ENCODE measurements at regions not wholly inside any gene's neighbourhood (a gene's known extent, or its start where the extent isn't known, plus 50 kb on each side); places are given as distances from the start of the nearest gene placed in this dataset.

- no peak overlapping the region for H3K27ac ChIP-seq
- 82 to 91% methylated on average over 6 of the region's 6 CpGs for WGBS, 2 donors
- TF ChIP-seq EP300 (IDR thresholded peaks at IDR 0.05) = no peak
- TF ChIP-seq, protein P1, sequence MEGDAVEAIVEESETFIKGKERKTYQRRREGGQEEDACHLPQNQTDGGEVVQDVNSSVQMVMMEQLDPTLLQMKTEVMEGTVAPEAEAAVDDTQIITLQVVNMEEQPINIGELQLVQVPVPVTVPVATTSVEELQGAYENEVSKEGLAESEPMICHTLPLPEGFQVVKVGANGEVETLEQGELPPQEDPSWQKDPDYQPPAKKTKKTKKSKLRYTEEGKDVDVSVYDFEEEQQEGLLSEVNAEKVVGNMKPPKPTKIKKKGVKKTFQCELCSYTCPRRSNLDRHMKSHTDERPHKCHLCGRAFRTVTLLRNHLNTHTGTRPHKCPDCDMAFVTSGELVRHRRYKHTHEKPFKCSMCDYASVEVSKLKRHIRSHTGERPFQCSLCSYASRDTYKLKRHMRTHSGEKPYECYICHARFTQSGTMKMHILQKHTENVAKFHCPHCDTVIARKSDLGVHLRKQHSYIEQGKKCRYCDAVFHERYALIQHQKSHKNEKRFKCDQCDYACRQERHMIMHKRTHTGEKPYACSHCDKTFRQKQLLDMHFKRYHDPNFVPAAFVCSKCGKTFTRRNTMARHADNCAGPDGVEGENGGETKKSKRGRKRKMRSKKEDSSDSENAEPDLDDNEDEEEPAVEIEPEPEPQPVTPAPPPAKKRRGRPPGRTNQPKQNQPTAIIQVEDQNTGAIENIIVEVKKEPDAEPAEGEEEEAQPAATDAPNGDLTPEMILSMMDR (IDR thresholded peaks at IDR 0.05) = no peak
- no peak for TF ChIP-seq POLR2A (IDR thresholded peaks at IDR 0.05)
These were observed 155.3 kb upstream of the ZNF217 start for GRCh38 chr20:53748821-53749421.

GRCh38 chr20:53748176-53748575, 154.5 kb upstream of the ZNF217 start:
- Histone ChIP-seq H3K9me3 (no peaks in the 10 kb centered on the region), H3K27me3 (no peaks in the 10 kb centered on the region), H3K36me3 (no peaks in the 10 kb centered on the region), H3K4me3 (no peak overlapping the region), H3K27ac (no peak overlapping the region), H3K4me1 (peaks cover 0 to 21% (median 17%) of the 10 kb centered on the region in 4 donors)
- no peak for DNase-seq (ENCODE audit: low spot score in 2 of 2)
- TF ChIP-seq POLR2A (IDR thresholded peaks at IDR 0.05) (no peak), EP300 (IDR thresholded peaks at IDR 0.05) (no peak)
- TF ChIP-seq, protein P1 (IDR thresholded peaks at IDR 0.05) = no peak
- WGBS, 2 donors = 88 to 90% methylated on average over 2 of the region's 2 CpGs

More at GRCh38 chr20:53748821-53749421, 155.3 kb upstream of the ZNF217 start:
- H3K9me3 ChIP-seq = no peaks in the 10 kb centered on the region
- no peaks in the 10 kb centered on the region for H3K36me3 ChIP-seq
- H3K27me3 ChIP-seq = no peaks in the 10 kb centered on the region
- no peak overlapping the region for H3K4me3 ChIP-seq
- H3K4me1 ChIP-seq = peaks cover 0 to 21% (median 17%) of the 10 kb centered on the region in 4 donors
- DNase-seq (ENCODE audit: low spot score in 2 of 2) = no peak

DNA sequence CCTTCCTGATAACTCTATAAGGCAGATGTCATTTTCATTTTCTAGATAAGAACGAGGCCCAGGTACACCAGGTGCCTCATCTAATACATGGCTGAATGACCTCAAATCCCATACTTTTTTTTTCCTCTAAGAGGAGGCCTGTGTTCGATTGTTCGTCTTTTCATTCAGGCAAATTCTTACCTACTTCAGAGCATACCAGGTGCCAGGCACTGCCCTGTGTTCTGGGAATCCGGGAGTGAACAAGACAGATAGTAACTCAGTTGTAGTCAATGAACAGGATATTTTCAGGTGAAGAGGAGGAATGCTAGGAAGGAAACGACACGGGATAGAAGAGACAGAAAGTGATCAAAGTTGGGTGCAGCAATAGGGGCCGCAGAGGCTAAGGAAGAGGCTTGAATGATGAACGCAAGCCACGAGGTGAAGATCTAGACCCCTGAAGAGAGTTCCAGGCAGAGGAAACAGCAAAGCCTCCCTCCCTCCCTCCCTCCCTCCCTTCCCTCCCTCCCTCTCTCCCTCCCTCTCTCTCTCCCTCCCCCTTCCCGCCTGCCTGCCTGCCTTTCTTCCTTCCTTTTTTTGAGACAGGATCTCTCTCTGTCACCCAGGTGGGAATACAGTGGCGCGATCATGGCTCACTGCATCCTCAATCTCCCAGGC, 150.1 kb upstream of the ZNF217 start:
- Histone ChIP-seq H3K27me3 (no peaks in the 10 kb centered on the region), H3K27ac (no peak overlapping the region), H3K4me3 (no peak overlapping the region), H3K9me3 (no peaks in the 10 kb centered on the region), H3K36me3 (no peaks in the 10 kb centered on the region), H3K4me1 (peaks cover 0 to 24% (median 6%) of the 10 kb centered on the region in 4 donors)
- TF ChIP-seq POLR2A (IDR thresholded peaks at IDR 0.05) (no peak), EP300 (IDR thresholded peaks at IDR 0.05) (no peak)
- TF ChIP-seq, protein P1 (IDR thresholded peaks at IDR 0.05) = no peak
- 79 to 83% methylated on average over 12 of the region's 12 CpGs for WGBS, 2 donors
- DNase-seq (ENCODE audit: low spot score in 2 of 2) = no peak

GRCh38 chr20:53742685-53743081, 149.0 kb upstream of the ZNF217 start:
- Histone ChIP-seq H3K4me3 (no peak overlapping the region), H3K27me3 (no peaks in the 10 kb centered on the region), H3K4me1 (peaks cover 0 to 35% (median 11%) of the 10 kb centered on the region in 4 donors), H3K36me3 (no peaks in the 10 kb centered on the region), H3K27ac (no peak overlapping the region), H3K9me3 (no peaks in the 10 kb centered on the region)
- 95 to 96% methylated on average over 3 of the region's 3 CpGs for WGBS, 2 donors
- TF ChIP-seq EP300 (IDR thresholded peaks at IDR 0.05) = no peak
- TF ChIP-seq POLR2A (IDR thresholded peaks at IDR 0.05) = no peak
- TF ChIP-seq, protein P1 (IDR thresholded peaks at IDR 0.05) = no peak
- DNase-seq (ENCODE audit: low spot score in 2 of 2) = no peak

DNA sequence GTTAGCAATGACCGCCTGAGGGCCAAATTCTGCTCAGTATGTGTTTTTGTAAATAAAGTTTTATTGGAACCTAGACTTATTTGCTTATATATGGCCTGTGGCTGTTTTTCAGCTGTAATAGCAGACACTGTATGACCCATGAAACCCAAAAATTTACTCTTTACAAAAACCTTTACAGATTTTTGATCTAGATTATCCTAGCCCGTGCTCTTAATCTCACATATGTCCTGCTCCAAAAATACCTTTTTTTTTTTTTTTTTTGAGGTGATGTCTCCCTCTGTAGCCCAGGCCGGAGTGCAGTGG, 148.0 kb upstream of the ZNF217 start:
- no peak for DNase-seq (ENCODE audit: low spot score in 2 of 2)
- TF ChIP-seq POLR2A (IDR thresholded peaks at IDR 0.05) (no peak), EP300 (IDR thresholded peaks at IDR 0.05) (no peak)
- TF ChIP-seq, protein P1 (IDR thresholded peaks at IDR 0.05) = no peak
- H3K27ac ChIP-seq = no peak overlapping the region
- H3K4me3 ChIP-seq = no peak overlapping the region
- H3K36me3 ChIP-seq = no peaks in the 10 kb centered on the region
- H3K4me1 ChIP-seq = peaks cover 0 to 45% (median 20%) of the 10 kb centered on the region in 4 donors
- H3K9me3 ChIP-seq = no peaks in the 10 kb centered on the region
- WGBS, 2 donors = 94 to 100% methylated on average over 3 of the region's 3 CpGs
- H3K27me3 ChIP-seq = no peaks in the 10 kb centered on the region
